GM23338 (cell line): ENCODE measurements at regions not wholly inside any gene's neighbourhood (a gene's known extent, or its start where the extent isn't known, plus 50 kb on each side); places are given as distances from the start of the nearest gene placed in this dataset.

Experiments used
- CREB1 ChIP-seq: fragments of 250-450 bp; sonication (Bioruptor Pico); IDR thresholded peaks from 2 replicates; pipeline ENCODE4 v1.5.0; 2020; ENCODE audit warnings: low read depth, mild to moderate bottlenecking, moderate library complexity
- ETS1 ChIP-seq: IDR thresholded peaks from 2 replicates; pipeline ENCODE4 v1.6.1; 2016; ENCODE audit warnings: antibody characterized with exemption
- EZH2 ChIP-seq: fragments of 200-600 bp; sonication (generic); IDR thresholded peaks from one replicate; pipeline ENCODE4 v1.8.0; 2017; ENCODE audit warnings: antibody characterized with exemption, mild to moderate bottlenecking, low read depth; ENCODE audit not compliant: unreplicated experiment
- EZH2phosphoT487 ChIP-seq: fragments of 200-600 bp; sonication (generic); IDR thresholded peaks from one replicate; pipeline ENCODE4 v1.8.1; 2018; ENCODE audit warnings: antibody characterized with exemption; ENCODE audit not compliant: unreplicated experiment
- JUNB ChIP-seq: IDR thresholded peaks from one replicate; pipeline ENCODE4 v1.6.1; 2016; ENCODE audit warnings: antibody characterized with exemption; ENCODE audit not compliant: unreplicated experiment
- NANOG ChIP-seq: IDR thresholded peaks from 2 replicates; pipeline ENCODE4 v1.6.1; 2016; ENCODE audit warnings: antibody characterized with exemption, borderline replicate concordance
- POLR2AphosphoS5 ChIP-seq: IDR thresholded peaks from 2 replicates; pipeline ENCODE4 v1.6.1; 2016; ENCODE audit warnings: antibody characterized with exemption, low read depth
- REST ChIP-seq: IDR thresholded peaks from one replicate; pipeline ENCODE4 v1.6.1; 2018; ENCODE audit warnings: antibody characterized with exemption; ENCODE audit not compliant: unreplicated experiment
- STAT1 ChIP-seq: IDR thresholded peaks from one replicate; pipeline ENCODE4 v1.6.1; 2016; ENCODE audit warnings: antibody characterized with exemption; ENCODE audit not compliant: unreplicated experiment
- ZNF114 ChIP-seq: fragments of 250-450 bp; sonication (Bioruptor Pico); IDR thresholded peaks from 2 replicates; pipeline ENCODE4 v1.5.0; 2020; ENCODE audit warnings: mild to moderate bottlenecking, moderate library complexity
- ZNF331 ChIP-seq: fragments of 250-450 bp; sonication (Bioruptor Pico); IDR thresholded peaks from 2 replicates; pipeline ENCODE4 v1.5.0; 2020; ENCODE audit warnings: low read depth, mild to moderate bottlenecking, moderate library complexity
- TF ChIP-seq, protein P1 (sequence below), 2 experiments: fragments of 200-600 bp in 1 of 2; sonication (generic) in 1 of 2; conservative IDR thresholded peaks; 2 replicates each; pipeline versions ENCODE4 v1.5.1 to v1.6.1; 2016 to 2017; ENCODE audit warnings: antibody characterized with exemption in 2 of 2, low read depth in 2 of 2, mild to moderate bottlenecking in 2 of 2, moderate library complexity in 1 of 2

- TF ChIP-seq, protein P1, sequence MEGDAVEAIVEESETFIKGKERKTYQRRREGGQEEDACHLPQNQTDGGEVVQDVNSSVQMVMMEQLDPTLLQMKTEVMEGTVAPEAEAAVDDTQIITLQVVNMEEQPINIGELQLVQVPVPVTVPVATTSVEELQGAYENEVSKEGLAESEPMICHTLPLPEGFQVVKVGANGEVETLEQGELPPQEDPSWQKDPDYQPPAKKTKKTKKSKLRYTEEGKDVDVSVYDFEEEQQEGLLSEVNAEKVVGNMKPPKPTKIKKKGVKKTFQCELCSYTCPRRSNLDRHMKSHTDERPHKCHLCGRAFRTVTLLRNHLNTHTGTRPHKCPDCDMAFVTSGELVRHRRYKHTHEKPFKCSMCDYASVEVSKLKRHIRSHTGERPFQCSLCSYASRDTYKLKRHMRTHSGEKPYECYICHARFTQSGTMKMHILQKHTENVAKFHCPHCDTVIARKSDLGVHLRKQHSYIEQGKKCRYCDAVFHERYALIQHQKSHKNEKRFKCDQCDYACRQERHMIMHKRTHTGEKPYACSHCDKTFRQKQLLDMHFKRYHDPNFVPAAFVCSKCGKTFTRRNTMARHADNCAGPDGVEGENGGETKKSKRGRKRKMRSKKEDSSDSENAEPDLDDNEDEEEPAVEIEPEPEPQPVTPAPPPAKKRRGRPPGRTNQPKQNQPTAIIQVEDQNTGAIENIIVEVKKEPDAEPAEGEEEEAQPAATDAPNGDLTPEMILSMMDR (conservative IDR thresholded peaks at IDR 0.05; ENCODE audit: low read depth in 2 of 2), result no peak
- TF ChIP-seq EZH2 (no peak), EZH2phosphoT487 (no peak), JUNB (no peak), REST (no peak), POLR2AphosphoS5 (no peak), NANOG (no peak), CREB1 (no peak), ETS1 (no peak), ZNF114 (CRISPR knock-in tag) (no peak), ZNF331 (CRISPR knock-in tag) (no peak), STAT1 (no peak)
Measured at GRCh38 chr4:127469542-127469941, 163.2 kb upstream of the INTU start.
